Activated T-helper 17 cell treated with anti-CD3 and anti-CD28 coated beads, Interleukin-2, amount 50 U/mL, for 72 hours (primary cell): ENCODE measurements at regions not wholly inside any gene's neighbourhood (a gene's known extent, or its start where the extent isn't known, plus 50 kb on each side); places are given as distances from the start of the nearest gene placed in this dataset.
"Not testable (repeated sequence)": the region's sequence is repeated elsewhere in the genome, so short reads cannot be mapped to it uniquely, and the experiment has no call there.

ENCODE experiments used
- ATAC-seq: fragments of 150-1000 bp; cut with Tn5 transposase; replicated peaks from 2 replicates; pipeline ENCODE4 v1.10.0; 2021; ENCODE audit warnings: mild to moderate bottlenecking, moderate library complexity
- H3K27ac Mint-ChIP-seq: one replicate; pipeline ENCODE4 v1.8.0; 2022; ENCODE audit warnings: mixed read lengths
- H3K27me3 Mint-ChIP-seq: one replicate; pipeline ENCODE4 v1.8.0; 2022; ENCODE audit warnings: mixed read lengths
- H3K36me3 Mint-ChIP-seq: one replicate; pipeline ENCODE4 v1.8.0; 2022; ENCODE audit warnings: low read depth, mild to moderate bottlenecking, mixed read lengths
- H3K4me1 Mint-ChIP-seq: one replicate; pipeline ENCODE4 v1.8.0; 2022; ENCODE audit warnings: mixed read lengths
- H3K4me3 Mint-ChIP-seq: one replicate; pipeline ENCODE4 v1.8.0; 2022; ENCODE audit warnings: mild to moderate bottlenecking, mixed read lengths
- H3K9me3 Mint-ChIP-seq: one replicate; pipeline ENCODE4 v1.8.0; 2022; ENCODE audit warnings: mixed read lengths

- no peak for ATAC-seq
- Mint-ChIP-seq H3K4me1 (no peaks in the 10 kb centered on the region), H3K27ac (no peak overlapping the region), H3K36me3 (no peaks in the 10 kb centered on the region), H3K9me3 (no peaks in the 10 kb centered on the region), H3K4me3 (no peak overlapping the region), H3K27me3 (no peaks in the 10 kb centered on the region)
These were observed 144.7 kb upstream of the VCX start for GRCh38 chrX:7698248-7698647.

GRCh38 chrX:7690842-7691241 lies 152.1 kb upstream of the VCX start:
- H3K27ac Mint-ChIP-seq, result no peak overlapping the region
- no peaks in the 10 kb centered on the region for H3K9me3 Mint-ChIP-seq
- no peaks in the 10 kb centered on the region for H3K4me1 Mint-ChIP-seq
- H3K4me3 Mint-ChIP-seq, result no peak overlapping the region
- ATAC-seq, result no peak
- no peaks in the 10 kb centered on the region for H3K27me3 Mint-ChIP-seq
- no peaks in the 10 kb centered on the region for H3K36me3 Mint-ChIP-seq

GRCh38 chrX:7689791-7690412 lies 153.1 kb upstream of the VCX start:
- Mint-ChIP-seq H3K36me3 (no peaks in the 10 kb centered on the region), H3K27me3 (no peaks in the 10 kb centered on the region), H3K4me1 (no peaks in the 10 kb centered on the region), H3K9me3 (no peaks in the 10 kb centered on the region), H3K27ac (no peak overlapping the region), H3K4me3 (no peak overlapping the region)
- ATAC-seq, result no peak

- Mint-ChIP-seq H3K27ac (no peak overlapping the region), H3K9me3 (no peaks in the 10 kb centered on the region), H3K4me1 (no peaks in the 10 kb centered on the region), H3K4me3 (no peak overlapping the region), H3K36me3 (no peaks in the 10 kb centered on the region), H3K27me3 (no peaks in the 10 kb centered on the region)
- no peak for ATAC-seq
These were observed 162.8 kb upstream of the VCX start for GRCh38 chrX:7680181-7680580.

GRCh38 chrX:7654316-7654715 lies 188.7 kb upstream of the VCX start:
- no peak overlapping the region for H3K4me3 Mint-ChIP-seq
- no peak for ATAC-seq
- H3K4me1 Mint-ChIP-seq, result no peaks in the 10 kb centered on the region
- no peaks in the 10 kb centered on the region for H3K27me3 Mint-ChIP-seq
- no peaks in the 10 kb centered on the region for H3K36me3 Mint-ChIP-seq
- no peaks in the 10 kb centered on the region for H3K9me3 Mint-ChIP-seq
- no peak overlapping the region for H3K27ac Mint-ChIP-seq

- H3K4me1 Mint-ChIP-seq, result no peaks in the 10 kb centered on the region
- H3K9me3 Mint-ChIP-seq, result peaks cover 3% of the 10 kb centered on the region
- H3K4me3 Mint-ChIP-seq, result no peak overlapping the region
- H3K27me3 Mint-ChIP-seq, result no peaks in the 10 kb centered on the region
- no peaks in the 10 kb centered on the region for H3K36me3 Mint-ChIP-seq
- no peak overlapping the region for H3K27ac Mint-ChIP-seq
- no peak for ATAC-seq
These were observed 195.1 kb upstream of the VCX start for GRCh38 chrX:7647831-7648230.

GRCh38 chrX:7641141-7641540 lies 201.8 kb upstream of the VCX start:
- Mint-ChIP-seq H3K36me3 (no peaks in the 10 kb centered on the region), H3K9me3 (peaks cover 5% of the 10 kb centered on the region), H3K4me1 (no peaks in the 10 kb centered on the region), H3K4me3 (no peak overlapping the region), H3K27me3 (no peaks in the 10 kb centered on the region), H3K27ac (no peak overlapping the region)
- no peak for ATAC-seq

GRCh38 chrX:7640392-7640791 lies 202.6 kb upstream of the VCX start:
- Mint-ChIP-seq H3K36me3 (no peaks in the 10 kb centered on the region), H3K4me1 (no peaks in the 10 kb centered on the region), H3K9me3 (peaks cover 5% of the 10 kb centered on the region), H3K4me3 (no peak overlapping the region), H3K27ac (no peak overlapping the region), H3K27me3 (no peaks in the 10 kb centered on the region)
- ATAC-seq, result no peak

GRCh38 chrX:7638078-7638710 lies 204.8 kb upstream of the VCX start:
- H3K4me1 Mint-ChIP-seq, result no peaks in the 10 kb centered on the region
- no peak overlapping the region for H3K4me3 Mint-ChIP-seq
- no peaks in the 10 kb centered on the region for H3K36me3 Mint-ChIP-seq
- H3K9me3 Mint-ChIP-seq, result peaks cover 5% of the 10 kb centered on the region
- no peak for ATAC-seq
- no peaks in the 10 kb centered on the region for H3K27me3 Mint-ChIP-seq
- no peak overlapping the region for H3K27ac Mint-ChIP-seq

GRCh38 chrX:7637066-7637465 lies 205.9 kb upstream of the VCX start:
- Mint-ChIP-seq H3K27me3 (no peaks in the 10 kb centered on the region), H3K4me1 (no peaks in the 10 kb centered on the region), H3K36me3 (no peaks in the 10 kb centered on the region), H3K27ac (no peak overlapping the region), H3K4me3 (no peak overlapping the region), H3K9me3 (no peaks in the 10 kb centered on the region)
- no peak for ATAC-seq

GRCh38 chrX:7635604-7636003 lies 207.4 kb upstream of the VCX start:
- ATAC-seq, result no peak
- no peaks in the 10 kb centered on the region for H3K27me3 Mint-ChIP-seq
- no peaks in the 10 kb centered on the region for H3K4me1 Mint-ChIP-seq

GRCh38 chrX:7620560-7620959 lies 222.4 kb upstream of the VCX start:
- no peak for ATAC-seq
- Mint-ChIP-seq H3K27me3 (no peaks in the 10 kb centered on the region), H3K27ac (no peak overlapping the region), H3K4me1 (no peaks in the 10 kb centered on the region), H3K4me3 (no peak overlapping the region), H3K36me3 (no peaks in the 10 kb centered on the region), H3K9me3 (peaks cover 8% of the 10 kb centered on the region)

More at GRCh38 chrX:7635604-7636003, 207.4 kb upstream of the VCX start:
- Mint-ChIP-seq H3K9me3 (no peaks in the 10 kb centered on the region), H3K36me3 (no peaks in the 10 kb centered on the region), H3K27ac (no peak overlapping the region), H3K4me3 (no peak overlapping the region)

GRCh38 chrX:7617994-7618393 lies 225.0 kb upstream of the VCX start:
- Mint-ChIP-seq H3K27me3 (no peaks in the 10 kb centered on the region), H3K4me3 (no peak overlapping the region), H3K9me3 (peaks cover 3% of the 10 kb centered on the region)

GRCh38 chrX:7614616-7615015 lies 228.4 kb upstream of the VCX start:
- Mint-ChIP-seq H3K27ac (no peak overlapping the region), H3K4me1 (no peaks in the 10 kb centered on the region), H3K27me3 (no peaks in the 10 kb centered on the region), H3K4me3 (no peak overlapping the region), H3K9me3 (no peaks in the 10 kb centered on the region), H3K36me3 (no peaks in the 10 kb centered on the region)
- ATAC-seq, result no peak

More at GRCh38 chrX:7617994-7618393, 225.0 kb upstream of the VCX start:
- H3K4me1 Mint-ChIP-seq, result no peaks in the 10 kb centered on the region
- no peak for ATAC-seq
- H3K36me3 Mint-ChIP-seq, result no peaks in the 10 kb centered on the region
- no peak overlapping the region for H3K27ac Mint-ChIP-seq

GRCh38 chrX:7608625-7609024 lies 234.3 kb upstream of the VCX start:
- not testable (repeated sequence) for H3K4me1 Mint-ChIP-seq, ATAC-seq, H3K27ac Mint-ChIP-seq, H3K36me3 Mint-ChIP-seq, H3K27me3 Mint-ChIP-seq, H3K4me3 Mint-ChIP-seq, H3K9me3 Mint-ChIP-seq
